ENCODE measurements at regions not wholly inside any gene's neighbourhood (a gene's known extent, or its start where the extent isn't known, plus 50 kb on each side); places are given as distances from the start of the nearest gene placed in this dataset.
"Not testable (repeated sequence)": the region's sequence is repeated elsewhere in the genome, so short reads cannot be mapped to it uniquely, and the experiment has no call there.

GRCh38 chr7:140271643-140271968 lies 94.8 kb upstream of the KDM7A start:
- H3K4me3 ChIP-seq (ENCODE audit: low read length); H3K9me3 ChIP-seq (ENCODE audit: control insufficient read depth in 2 of 3, low read length in 3 of 3); H3K4me3 Mint-ChIP-seq; H3K36me3 ChIP-seq (ENCODE audit: control insufficient read depth in 2 of 3, insufficient read depth in 3 of 3, low read length in 3 of 3); H3K9me3 Mint-ChIP-seq; DNase-seq; H3K36me3 Mint-ChIP-seq; intact Hi-C loops (cut with micrococcal nuclease); CTCF ChIA-PET; H3K27me3 ChIP-seq (ENCODE audit: control insufficient read depth in 2 of 2, insufficient read depth in 2 of 2, low read length in 2 of 2); H3K27ac ChIP-seq (ENCODE audit: low read depth, low read length); ATAC-seq: not testable (repeated sequence)
- H3K4me1 ChIP-seq (ENCODE audit: control insufficient read depth in 2 of 2, insufficient read depth in 2 of 2, low read length in 2 of 2) = peaks cover 4 to 12% of the 10 kb centered on the region in 2 donors
- peaks cover 0 to 12% (median 0%) of the 10 kb centered on the region in 5 donors for H3K27me3 Mint-ChIP-seq
- H3K27ac Mint-ChIP-seq = peak overlapping the region in 1 of 9 donors; percentile 6
- peaks cover 18 to 34% (median 22%) of the 10 kb centered on the region in 7 donors for H3K4me1 Mint-ChIP-seq
- POLR2A ChIA-PET = interaction anchor here (0.6 to 1.1 kb wide), 2 partner anchors 17 to 461 kb away, joined by 3 read pairs; no protein-coding TSS in a partner anchor

- no peaks in the 10 kb centered on the region for H3K27me3 ChIP-seq (ENCODE audit: control insufficient read depth in 2 of 2, insufficient read depth in 2 of 2, low read length in 2 of 2)
- H3K4me3 Mint-ChIP-seq = peak overlapping the region; percentile 20 to 73 (median 52)
- peak; percentile 81 for ATAC-seq
- POLR2A ChIA-PET = interaction anchor here (2.2 to 2.5 kb wide), 2 partner anchors 39 to 94 kb away, joined by 5 to 15 read pairs; no protein-coding TSS in a partner anchor
- H3K27me3 Mint-ChIP-seq = no peaks in the 10 kb centered on the region
- peaks cover 19 to 45% (median 27%) of the 10 kb centered on the region in 7 donors for H3K4me1 Mint-ChIP-seq
- peak in 7 of 9 donors; percentile 16 to 73 (median 58) for DNase-seq
- H3K9me3 ChIP-seq (ENCODE audit: control insufficient read depth in 2 of 3, low read length in 3 of 3) = no peaks in the 10 kb centered on the region
- H3K9me3 Mint-ChIP-seq = peaks cover 0 to 6% (median 0%) of the 10 kb centered on the region in 11 donors
- H3K27ac ChIP-seq (ENCODE audit: low read depth, low read length) = peak overlapping the region; percentile 8
- H3K4me3 ChIP-seq (ENCODE audit: low read length) = no peak overlapping the region
- H3K27ac Mint-ChIP-seq = peak overlapping the region; percentile 53 to 95 (median 88)
- H3K36me3 Mint-ChIP-seq = peaks cover 0 to 8% (median 0%) of the 10 kb centered on the region in 5 donors
- intact Hi-C loops (cut with micrococcal nuclease) = loop anchor here in 1 of 2 donors (1.0 kb wide), 2 partner anchors 39 to 94 kb away; no protein-coding TSS in a partner anchor
- CTCF ChIA-PET = no interaction called here
- H3K36me3 ChIP-seq (ENCODE audit: control insufficient read depth in 2 of 3, insufficient read depth in 3 of 3, low read length in 3 of 3) = no peaks in the 10 kb centered on the region
- peaks cover 5 to 12% of the 10 kb centered on the region in 2 donors for H3K4me1 ChIP-seq (ENCODE audit: control insufficient read depth in 2 of 2, insufficient read depth in 2 of 2, low read length in 2 of 2)
Observed at GRCh38 chr7:140269004-140269638, 92.3 kb upstream of the KDM7A start.

GRCh38 chr7:140267381-140268226 lies 90.8 kb upstream of the KDM7A start:
- Histone ChIP-seq H3K27me3 (ENCODE audit: control insufficient read depth in 2 of 2, insufficient read depth in 2 of 2, low read length in 2 of 2) (no peaks in the 10 kb centered on the region), H3K4me1 (ENCODE audit: control insufficient read depth in 2 of 2, insufficient read depth in 2 of 2, low read length in 2 of 2) (peaks cover 18 to 26% of the 10 kb centered on the region in 2 donors), H3K4me3 (ENCODE audit: low read length) (no peak overlapping the region), H3K27ac (ENCODE audit: low read depth, low read length) (no peak overlapping the region), H3K9me3 (ENCODE audit: control insufficient read depth in 2 of 3, low read length in 3 of 3) (no peaks in the 10 kb centered on the region), H3K36me3 (ENCODE audit: control insufficient read depth in 2 of 3, insufficient read depth in 3 of 3, low read length in 3 of 3) (no peaks in the 10 kb centered on the region)
- ChIA-PET POLR2A (interaction anchor here (0.6 to 2.2 kb wide), 4 partner anchors 24 to 92 kb away, joined by 3 to 5 read pairs (median 4); no protein-coding TSS in a partner anchor), CTCF (no interaction called here)
- no peaks in the 10 kb centered on the region for H3K27me3 Mint-ChIP-seq
- intact Hi-C loops (cut with micrococcal nuclease) = no loop called here
- H3K4me1 Mint-ChIP-seq = peaks cover 31 to 60% (median 40%) of the 10 kb centered on the region in 7 donors
- peak overlapping the region in 8 of 9 donors; percentile 62 to 91 (median 83) for H3K27ac Mint-ChIP-seq
- peaks cover 0 to 8% (median 0%) of the 10 kb centered on the region in 5 donors for H3K36me3 Mint-ChIP-seq
- DNase-seq = no peak
- ATAC-seq = no peak
- peak overlapping the region in 4 of 10 donors; percentile 25 to 63 (median 54) for H3K4me3 Mint-ChIP-seq
- peaks cover 0 to 6% (median 0%) of the 10 kb centered on the region in 11 donors for H3K9me3 Mint-ChIP-seq

GRCh38 chr7:140263277-140263676 lies 86.5 kb upstream of the KDM7A start:
- peaks cover 0 to 8% (median 0%) of the 10 kb centered on the region in 5 donors for H3K36me3 Mint-ChIP-seq

GRCh38 chr7:140262242-140262903 lies 85.6 kb upstream of the KDM7A start:
- Histone ChIP-seq H3K4me3 (ENCODE audit: low read length) (no peak overlapping the region), H3K36me3 (ENCODE audit: control insufficient read depth in 2 of 3, insufficient read depth in 3 of 3, low read length in 3 of 3) (no peaks in the 10 kb centered on the region), H3K4me1 (ENCODE audit: control insufficient read depth in 2 of 2, insufficient read depth in 2 of 2, low read length in 2 of 2) (peaks cover 18 to 30% of the 10 kb centered on the region in 2 donors), H3K9me3 (ENCODE audit: control insufficient read depth in 2 of 3, low read length in 3 of 3) (no peaks in the 10 kb centered on the region), H3K27me3 (ENCODE audit: control insufficient read depth in 2 of 2, insufficient read depth in 2 of 2, low read length in 2 of 2) (no peaks in the 10 kb centered on the region), H3K27ac (ENCODE audit: low read depth, low read length) (no peak overlapping the region)
- intact Hi-C loops (cut with micrococcal nuclease) = loop anchor here (2.0 to 5.0 kb wide), 3 partner anchors 32 to 140 kb away; partner anchors contain the start of gene RAB19 (in 1 of the 2)
- DNase-seq (no peak), ATAC-seq (no peak)
- Mint-ChIP-seq H3K36me3 (peaks cover 0 to 13% (median 0%) of the 10 kb centered on the region in 5 donors), H3K4me1 (peaks cover 33 to 65% (median 52%) of the 10 kb centered on the region in 7 donors), H3K27me3 (peaks cover 0 to 4% (median 0%) of the 10 kb centered on the region in 5 donors), H3K9me3 (peaks cover 0 to 7% (median under 1%) of the 10 kb centered on the region in 11 donors), H3K4me3 (peak overlapping the region in 9 of 10 donors; percentile 33 to 76 (median 64)), H3K27ac (peak overlapping the region; percentile 43 to 98 (median 88))
- POLR2A ChIA-PET = interaction anchor here (0.6 to 5.6 kb wide), 5 partner anchors 9 to 86 kb away, joined by 3 to 44 read pairs (median 12); partner anchors contain the start of gene KDM7A
- CTCF ChIA-PET = interaction anchor here (0.7 to 1.4 kb wide), 7 partner anchors 18 to 591 kb away, joined by 3 to 8 read pairs (median 4); partner anchors contain the start of gene KDM7A

More at GRCh38 chr7:140263277-140263676, 86.5 kb upstream of the KDM7A start:
- peak overlapping the region; percentile 79 to 98 (median 88) for H3K27ac Mint-ChIP-seq
- H3K9me3 Mint-ChIP-seq = peaks cover 0 to 6% (median 0%) of the 10 kb centered on the region in 11 donors
- peak; percentile 92 for ATAC-seq
- H3K4me3 Mint-ChIP-seq = peak overlapping the region; percentile 38 to 76 (median 60)
- peaks cover 0 to under 1% (median 0%) of the 10 kb centered on the region in 5 donors for H3K27me3 Mint-ChIP-seq
- Histone ChIP-seq H3K4me3 (ENCODE audit: low read length) (peak overlapping the region; percentile 1), H3K27me3 (ENCODE audit: control insufficient read depth in 2 of 2, insufficient read depth in 2 of 2, low read length in 2 of 2) (no peaks in the 10 kb centered on the region), H3K36me3 (ENCODE audit: control insufficient read depth in 2 of 3, insufficient read depth in 3 of 3, low read length in 3 of 3) (no peaks in the 10 kb centered on the region), H3K27ac (ENCODE audit: low read depth, low read length) (peak overlapping the region; percentile 14), H3K9me3 (ENCODE audit: control insufficient read depth in 2 of 3, low read length in 3 of 3) (no peaks in the 10 kb centered on the region), H3K4me1 (ENCODE audit: control insufficient read depth in 2 of 2, insufficient read depth in 2 of 2, low read length in 2 of 2) (peaks cover 18 to 39% of the 10 kb centered on the region in 2 donors)
- CTCF ChIA-PET = interaction anchor here (0.7 to 1.4 kb wide), 5 partner anchors 19 to 113 kb away, joined by 3 to 8 read pairs (median 5); partner anchors contain the start of gene KDM7A
- POLR2A ChIA-PET = interaction anchor here (0.6 to 5.6 kb wide), 9 partner anchors 10 to 87 kb away, joined by 3 to 44 read pairs (median 5); partner anchors contain the start of gene KDM7A
- H3K4me1 Mint-ChIP-seq = peaks cover 39 to 74% (median 56%) of the 10 kb centered on the region in 7 donors
- DNase-seq = peak in 8 of 9 donors; percentile 25 to 81 (median 71)
- intact Hi-C loops (cut with micrococcal nuclease) = loop anchor here (1.0 to 5.0 kb wide), 6 partner anchors 10 to 139 kb away; partner anchors contain the start of gene RAB19 (in 1 of the 2)

Measured in naive thymus-derived CD4-positive, alpha-beta T cell (primary cell).